Right renal cortex interstitium (tissue), 3 donors: ENCODE measurements at regions not wholly inside any gene's neighbourhood (a gene's known extent, or its start where the extent isn't known, plus 50 kb on each side); places are given as distances from the start of the nearest gene placed in this dataset.

Experiments used
- DNase-seq, 3 donors: peaks; one replicate each; pipeline ENCODE4 v3.0.0-alpha.2; 2013; ENCODE audit warnings: low read depth in 3 of 3, low spot score in 2 of 3

GRCh38 chr3:57009802-57010201, 50.7 kb upstream of the SPATA12 start:
- no peak for DNase-seq

GRCh38 chr3:57009367-57009766, 51.1 kb upstream of the SPATA12 start:
- no peak for DNase-seq

DNA sequence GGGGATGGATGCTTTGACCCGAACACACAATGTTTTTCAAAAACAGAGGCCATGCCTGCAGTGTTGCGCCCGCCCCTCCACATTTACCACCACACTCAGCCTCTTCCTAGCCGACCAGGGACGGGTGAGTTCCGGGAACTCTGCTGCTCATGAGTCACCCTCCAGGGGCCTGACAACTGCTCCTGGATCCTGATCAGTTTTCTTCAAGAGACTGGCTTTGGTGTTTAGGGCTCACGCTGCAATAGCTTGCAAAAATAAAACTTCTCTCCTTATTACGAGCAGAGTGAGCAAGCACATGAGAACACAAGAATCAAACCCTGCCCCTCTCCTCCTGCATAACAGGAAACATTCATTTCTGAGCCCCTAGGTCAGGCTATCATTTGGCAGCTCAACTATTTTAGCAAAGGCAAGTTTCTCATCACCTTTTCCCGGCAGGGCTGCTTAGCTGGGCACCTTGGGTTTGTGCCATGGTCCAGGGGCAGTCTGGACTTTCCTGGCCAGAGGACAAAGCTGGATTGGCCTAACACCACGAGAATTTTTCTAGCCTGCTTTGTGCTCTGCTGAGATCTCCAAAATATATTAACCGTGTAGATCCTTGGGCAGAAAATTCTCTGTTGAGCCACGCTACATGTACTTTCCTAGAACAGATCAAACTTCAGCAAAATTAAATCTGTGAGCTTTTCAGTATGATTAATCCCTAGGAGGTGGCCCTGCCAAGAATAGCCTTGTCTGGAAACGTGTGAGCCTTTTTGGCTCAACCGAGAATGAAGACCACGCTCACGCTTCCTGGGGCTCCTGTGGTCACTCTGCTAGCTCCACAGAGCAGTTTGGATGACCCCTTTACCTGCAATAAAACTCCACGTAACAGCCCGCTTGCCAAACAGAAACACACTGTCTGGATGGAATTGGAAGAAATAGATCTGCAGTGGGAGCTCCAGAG, 52.7 kb upstream of the SPATA12 start:
- no peak for DNase-seq

DNA sequence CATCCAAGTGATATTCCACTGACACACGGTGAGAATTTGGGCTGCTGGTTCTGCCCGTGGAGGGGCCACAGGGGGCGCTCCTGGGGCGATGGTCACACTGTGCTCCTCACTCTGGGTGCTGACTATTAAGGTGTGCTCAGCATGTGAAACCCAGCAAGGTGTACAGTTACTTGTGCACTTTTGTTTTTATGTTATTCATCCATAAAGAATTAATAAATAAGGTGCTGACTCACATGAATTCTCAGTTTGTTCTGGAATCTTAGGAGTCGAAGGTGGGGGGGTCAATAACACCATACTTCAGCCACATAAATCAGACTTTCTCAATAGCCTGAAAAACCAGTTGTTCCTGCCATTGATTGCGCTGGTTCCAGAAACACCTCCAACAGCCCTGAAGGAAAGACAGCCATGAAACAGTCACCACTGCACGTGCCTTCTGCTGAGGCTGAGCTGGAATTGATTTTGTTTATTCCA, 53.5 kb upstream of the SPATA12 start:
- no peak for DNase-seq

DNA sequence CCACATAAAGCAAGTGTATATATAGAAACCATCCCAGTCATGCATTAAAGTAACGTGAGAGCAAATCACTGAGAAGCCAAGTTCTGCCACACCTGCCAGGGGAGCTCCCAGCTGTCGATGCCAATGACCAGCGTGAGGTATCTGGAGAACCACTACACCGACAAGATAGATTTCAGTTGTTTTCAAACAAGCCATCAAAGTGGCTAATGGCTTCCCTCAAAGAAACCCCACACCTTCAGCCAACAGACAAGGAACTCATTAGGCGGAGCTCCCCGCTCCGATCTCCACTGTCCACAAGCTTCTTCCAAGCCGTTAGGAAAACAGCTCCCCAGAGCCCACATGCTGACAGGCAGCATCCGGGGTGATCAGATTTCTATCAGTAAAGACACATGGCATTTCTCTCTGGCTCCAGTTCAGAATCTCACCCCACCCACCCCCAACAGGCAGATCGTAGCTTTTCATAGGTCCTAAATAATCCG, 54.2 kb upstream of the SPATA12 start:
- no peak for DNase-seq

DNA sequence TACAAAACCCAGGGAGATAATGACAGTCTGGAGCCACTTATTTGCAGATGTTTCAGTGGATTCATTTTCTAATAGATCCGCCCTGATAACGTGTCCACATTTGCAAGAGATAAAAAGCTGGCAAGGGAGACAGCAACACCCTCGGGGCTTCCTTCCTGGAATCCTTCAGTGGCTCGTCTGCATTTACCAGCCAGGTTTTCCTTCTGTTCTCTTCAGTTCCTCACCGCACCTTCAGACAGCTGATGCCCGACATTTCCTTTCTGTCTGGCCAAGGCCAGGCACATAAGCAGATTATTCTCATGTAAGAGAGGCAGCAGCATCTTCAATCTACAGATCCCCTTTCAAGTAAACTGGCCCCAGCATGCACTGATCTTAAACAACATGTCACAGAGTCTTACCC, 56.2 kb upstream of the SPATA12 start:
- no peak for DNase-seq

DNA sequence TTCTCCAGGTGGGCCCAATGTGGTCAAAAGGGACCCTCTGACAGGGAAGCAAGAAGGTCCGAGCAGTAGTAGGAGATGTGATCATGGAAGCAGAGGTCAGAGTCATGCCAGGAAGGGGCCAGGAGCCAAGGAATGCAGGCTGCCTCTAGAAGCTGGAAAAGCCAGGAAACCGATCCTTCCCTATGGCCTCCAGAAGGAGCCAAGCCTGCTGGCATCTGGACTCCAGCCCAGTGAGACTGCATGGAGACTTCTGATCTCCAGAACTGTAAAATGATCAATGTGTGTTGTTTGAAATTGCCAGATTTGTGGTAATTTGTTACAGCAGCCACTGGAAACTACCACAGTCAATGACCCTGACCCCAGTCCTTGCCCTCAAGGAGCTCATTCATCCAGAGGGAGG, 56.8 kb upstream of the SPATA12 start:
- DNase-seq = no peak

- DNase-seq = no peak
Observed at GRCh38 chr3:57001356-57001755, 59.1 kb upstream of the SPATA12 start.

- no peak for DNase-seq
Observed at GRCh38 chr3:57000012-57000411, 60.5 kb upstream of the SPATA12 start.

DNA sequence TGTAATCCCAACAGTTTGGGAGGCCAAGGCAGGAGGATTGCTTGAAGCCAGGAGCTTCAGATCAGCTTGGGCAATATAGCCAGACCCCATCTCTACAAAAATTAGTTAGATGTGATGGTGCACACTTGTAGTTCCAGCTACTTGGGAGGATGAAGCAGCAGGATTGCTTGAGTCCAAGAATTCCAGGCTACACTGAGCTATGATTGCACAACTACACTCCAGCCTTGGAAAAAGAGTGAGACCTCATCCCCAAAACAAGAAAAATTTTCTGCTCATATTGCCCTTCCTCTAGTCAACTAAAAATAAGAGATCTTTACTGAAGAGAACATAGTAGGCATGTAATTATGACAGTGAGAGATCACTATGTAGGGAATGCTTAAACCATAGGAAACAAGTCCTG, 60.9 kb upstream of the SPATA12 start:
- DNase-seq = no peak

- no peak for DNase-seq
Observed at GRCh38 chr3:56998076-56998529, 62.4 kb upstream of the SPATA12 start.

- no peak for DNase-seq
Observed at GRCh38 chr3:56997675-56998074, 62.8 kb upstream of the SPATA12 start.

- no peak for DNase-seq
Observed at GRCh38 chr3:56997041-56997440, 63.4 kb upstream of the SPATA12 start.

GRCh38 chr3:56994391-56994790, 66.1 kb upstream of the SPATA12 start:
- no peak for DNase-seq

- no peak for DNase-seq
Observed at GRCh38 chr3:56990641-56991015, 69.8 kb upstream of the SPATA12 start.

GRCh38 chr3:56989977-56990640, 70.4 kb upstream of the SPATA12 start:
- DNase-seq = no peak

GRCh38 chr3:56989169-56989976, 71.1 kb upstream of the SPATA12 start:
- no peak for DNase-seq

DNA sequence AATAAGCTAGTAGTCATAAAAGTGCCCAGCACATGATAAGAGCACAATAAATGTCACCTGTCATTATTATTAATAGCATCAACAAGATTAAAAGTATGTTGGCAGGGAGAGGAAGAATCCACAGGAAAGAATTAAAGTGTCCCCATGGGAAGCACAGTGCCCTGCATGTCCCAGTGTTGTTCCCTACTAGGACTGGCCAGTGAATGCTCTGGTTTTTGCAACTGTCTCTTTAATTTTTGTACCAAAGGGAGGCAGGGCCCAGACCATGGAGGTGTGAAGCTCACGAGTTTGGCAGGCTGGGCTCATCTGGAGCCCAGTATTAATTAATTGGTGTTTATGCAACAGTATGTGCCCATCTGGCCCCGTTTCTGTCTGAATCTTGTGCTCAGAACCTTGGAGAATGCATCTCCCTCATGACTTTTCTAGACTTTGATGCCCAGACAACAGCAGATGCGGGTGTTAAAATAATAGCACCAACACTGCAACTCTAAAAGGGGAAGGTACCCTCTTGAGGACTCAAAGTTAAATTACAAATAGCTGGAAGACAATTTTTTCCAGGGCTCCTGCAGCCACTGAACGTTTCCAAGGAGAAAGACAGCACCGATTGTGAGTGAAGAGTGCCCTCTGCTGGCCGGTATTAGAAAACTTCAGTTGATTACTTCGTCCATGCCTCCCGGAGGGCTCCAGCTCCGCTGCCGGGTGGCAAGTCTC, 71.9 kb upstream of the SPATA12 start:
- DNase-seq = peak; percentile 77 to 85 (median 84)

- DNase-seq = no peak
Observed at GRCh38 chr3:56987238-56987895, 73.1 kb upstream of the SPATA12 start.

DNA sequence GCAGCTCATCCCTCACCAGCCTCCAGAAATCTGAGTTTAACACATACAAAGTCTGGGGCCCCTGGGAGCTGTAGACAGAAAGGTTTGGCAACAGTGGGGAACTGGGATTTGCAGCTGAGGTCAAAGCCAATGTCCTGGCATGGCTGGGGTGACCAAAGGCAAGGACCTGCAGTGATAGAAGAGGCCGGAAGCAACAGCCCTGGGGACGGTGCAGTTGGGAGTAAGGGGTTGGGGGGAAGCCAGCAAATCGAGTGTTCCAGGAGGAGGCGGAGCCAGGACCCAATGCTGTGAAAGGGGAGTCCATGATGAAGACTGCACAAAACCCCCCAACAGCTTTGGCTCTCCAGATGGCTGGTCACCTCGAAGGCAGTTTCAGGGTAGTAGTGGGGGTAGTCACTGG, 74.1 kb upstream of the SPATA12 start:
- DNase-seq = no peak
